Colonic mucosa (tissue), 4 donors: ENCODE measurements at regions not wholly inside any gene's neighbourhood (a gene's known extent, or its start where the extent isn't known, plus 50 kb on each side); places are given as distances from the start of the nearest gene placed in this dataset.

Experiments used
- DNase-seq: peaks from one replicate; pipeline ENCODE4 v3.0.0-alpha.2; 2020
- H3K27ac ChIP-seq: fragments of 200-600 bp; one replicate; pipeline ENCODE4 v1.8.0; 2021
- H3K27me3 ChIP-seq: fragments of 200-600 bp; one replicate; pipeline ENCODE4 v1.8.0; 2021
- H3K36me3 ChIP-seq: fragments of 200-600 bp; one replicate; pipeline ENCODE4 v1.8.0; 2021
- H3K4me1 ChIP-seq: fragments of 200-600 bp; one replicate; pipeline ENCODE4 v1.8.0; 2021; ENCODE audit warnings: mild to moderate bottlenecking
- H3K4me3 ChIP-seq: fragments of 200-600 bp; one replicate; pipeline ENCODE4 v1.8.0; 2021
- H3K9ac ChIP-seq, 2 donors: one replicate each; pipeline ENCODE4 v1.7.0; 2013; ENCODE audit warnings: control low read depth in 2 of 2, low read depth in 2 of 2, low read length in 2 of 2
- H3K9me3 ChIP-seq: fragments of 200-600 bp; one replicate; pipeline ENCODE4 v1.8.0; 2021
- intact Hi-C: fragments of 100-400 bp; cut with DNase I; formaldehyde crosslinking; loops from one replicate; pipeline ENCODE4 v1.14.1; 2022
- TF ChIP-seq, protein P1 (sequence below): fragments of 200-600 bp; IDR thresholded peaks from one replicate; pipeline ENCODE4 v1.8.0; 2022; ENCODE audit warnings: antibody characterized with exemption, mild to moderate bottlenecking
- donor health status: healthy.
- donor health status: DM: no; HTN: no; CAD: no.
- donor health status: DM: no; HTN: no; CAD: no.

DNA sequence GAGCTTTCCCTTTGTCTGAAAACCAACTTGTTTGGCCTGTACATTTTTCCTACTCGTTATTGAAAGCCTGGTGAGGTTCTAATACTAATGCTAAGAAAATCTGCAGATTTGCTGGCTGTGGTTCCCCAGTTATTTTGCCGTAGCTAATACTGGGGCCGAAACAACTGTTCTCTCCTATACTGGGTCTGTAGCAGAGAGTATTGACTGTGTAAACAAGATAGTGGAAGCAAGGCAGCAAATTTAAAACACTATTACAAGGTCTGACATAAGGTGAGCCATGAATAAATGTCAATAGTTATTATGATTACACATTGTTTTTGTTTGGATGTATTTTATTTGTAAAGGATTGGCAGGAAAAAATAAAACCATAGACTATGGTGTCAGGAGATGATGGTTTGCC, 1244.0 kb downstream of the AACS start:
- no peaks in the 10 kb centered on the region for H3K4me1 ChIP-seq
- no peaks in the 10 kb centered on the region for H3K36me3 ChIP-seq
- H3K9me3 ChIP-seq: no peaks in the 10 kb centered on the region
- H3K27ac ChIP-seq: no peak overlapping the region
- no peak overlapping the region for H3K4me3 ChIP-seq
- intact Hi-C loops: no loop called here
- H3K9ac ChIP-seq: no peak overlapping the region
- TF ChIP-seq, protein P1, sequence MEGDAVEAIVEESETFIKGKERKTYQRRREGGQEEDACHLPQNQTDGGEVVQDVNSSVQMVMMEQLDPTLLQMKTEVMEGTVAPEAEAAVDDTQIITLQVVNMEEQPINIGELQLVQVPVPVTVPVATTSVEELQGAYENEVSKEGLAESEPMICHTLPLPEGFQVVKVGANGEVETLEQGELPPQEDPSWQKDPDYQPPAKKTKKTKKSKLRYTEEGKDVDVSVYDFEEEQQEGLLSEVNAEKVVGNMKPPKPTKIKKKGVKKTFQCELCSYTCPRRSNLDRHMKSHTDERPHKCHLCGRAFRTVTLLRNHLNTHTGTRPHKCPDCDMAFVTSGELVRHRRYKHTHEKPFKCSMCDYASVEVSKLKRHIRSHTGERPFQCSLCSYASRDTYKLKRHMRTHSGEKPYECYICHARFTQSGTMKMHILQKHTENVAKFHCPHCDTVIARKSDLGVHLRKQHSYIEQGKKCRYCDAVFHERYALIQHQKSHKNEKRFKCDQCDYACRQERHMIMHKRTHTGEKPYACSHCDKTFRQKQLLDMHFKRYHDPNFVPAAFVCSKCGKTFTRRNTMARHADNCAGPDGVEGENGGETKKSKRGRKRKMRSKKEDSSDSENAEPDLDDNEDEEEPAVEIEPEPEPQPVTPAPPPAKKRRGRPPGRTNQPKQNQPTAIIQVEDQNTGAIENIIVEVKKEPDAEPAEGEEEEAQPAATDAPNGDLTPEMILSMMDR: no peak
- H3K27me3 ChIP-seq: no peaks in the 10 kb centered on the region
- no peak for DNase-seq

DNA sequence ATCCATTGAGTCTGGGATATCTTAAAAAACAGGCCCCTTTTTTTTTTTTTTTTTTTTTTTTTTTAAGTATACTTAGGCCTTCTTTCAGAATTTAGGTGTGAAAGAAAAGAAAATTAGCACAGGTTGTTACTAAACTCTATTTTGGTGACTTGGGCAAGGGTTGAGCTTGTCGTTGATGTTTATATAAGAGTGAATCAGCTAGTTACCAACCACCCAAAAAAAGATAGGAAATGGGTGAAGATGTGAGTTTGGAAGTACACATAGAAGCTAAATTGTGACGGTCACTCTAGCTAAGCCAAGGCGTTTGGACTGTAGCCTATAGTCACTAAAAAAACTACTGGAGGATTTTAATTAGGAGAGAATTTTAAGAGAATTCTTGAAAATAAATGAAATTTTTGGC, 1247.2 kb downstream of the AACS start:
- H3K27ac ChIP-seq: no peak overlapping the region
- TF ChIP-seq, protein P1: no peak
- H3K27me3 ChIP-seq: no peaks in the 10 kb centered on the region
- H3K9ac ChIP-seq: no peak overlapping the region
- DNase-seq: no peak
- no peaks in the 10 kb centered on the region for H3K9me3 ChIP-seq
- no peaks in the 10 kb centered on the region for H3K36me3 ChIP-seq
- no peaks in the 10 kb centered on the region for H3K4me1 ChIP-seq
- no peak overlapping the region for H3K4me3 ChIP-seq
- intact Hi-C loops: no loop called here

DNA sequence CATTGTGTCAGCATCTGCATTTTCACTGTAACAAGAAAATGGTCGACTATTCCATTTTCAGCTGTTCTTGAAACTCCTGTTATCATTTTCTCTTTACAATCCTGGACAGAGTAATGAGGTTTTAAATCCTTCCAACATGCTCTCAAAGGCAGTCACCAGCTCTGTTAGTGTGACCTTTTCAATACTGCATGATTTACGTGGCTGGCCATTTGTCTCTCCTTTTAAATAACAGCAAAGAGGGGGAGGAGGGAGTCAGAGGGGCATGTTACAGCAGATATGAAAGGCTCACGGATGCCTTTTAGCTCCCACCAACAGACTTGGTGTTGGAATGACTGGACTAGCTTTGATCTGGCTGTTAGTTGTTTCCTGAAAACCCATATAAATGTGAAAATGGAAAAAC, 1251.2 kb downstream of the AACS start:
- no peak overlapping the region for H3K27ac ChIP-seq
- H3K9ac ChIP-seq: no peak overlapping the region
- H3K9me3 ChIP-seq: no peaks in the 10 kb centered on the region
- intact Hi-C loops: no loop called here
- no peaks in the 10 kb centered on the region for H3K4me1 ChIP-seq
- H3K36me3 ChIP-seq: no peaks in the 10 kb centered on the region
- TF ChIP-seq, protein P1: no peak
- H3K4me3 ChIP-seq: no peak overlapping the region
- no peaks in the 10 kb centered on the region for H3K27me3 ChIP-seq
- no peak for DNase-seq

DNA sequence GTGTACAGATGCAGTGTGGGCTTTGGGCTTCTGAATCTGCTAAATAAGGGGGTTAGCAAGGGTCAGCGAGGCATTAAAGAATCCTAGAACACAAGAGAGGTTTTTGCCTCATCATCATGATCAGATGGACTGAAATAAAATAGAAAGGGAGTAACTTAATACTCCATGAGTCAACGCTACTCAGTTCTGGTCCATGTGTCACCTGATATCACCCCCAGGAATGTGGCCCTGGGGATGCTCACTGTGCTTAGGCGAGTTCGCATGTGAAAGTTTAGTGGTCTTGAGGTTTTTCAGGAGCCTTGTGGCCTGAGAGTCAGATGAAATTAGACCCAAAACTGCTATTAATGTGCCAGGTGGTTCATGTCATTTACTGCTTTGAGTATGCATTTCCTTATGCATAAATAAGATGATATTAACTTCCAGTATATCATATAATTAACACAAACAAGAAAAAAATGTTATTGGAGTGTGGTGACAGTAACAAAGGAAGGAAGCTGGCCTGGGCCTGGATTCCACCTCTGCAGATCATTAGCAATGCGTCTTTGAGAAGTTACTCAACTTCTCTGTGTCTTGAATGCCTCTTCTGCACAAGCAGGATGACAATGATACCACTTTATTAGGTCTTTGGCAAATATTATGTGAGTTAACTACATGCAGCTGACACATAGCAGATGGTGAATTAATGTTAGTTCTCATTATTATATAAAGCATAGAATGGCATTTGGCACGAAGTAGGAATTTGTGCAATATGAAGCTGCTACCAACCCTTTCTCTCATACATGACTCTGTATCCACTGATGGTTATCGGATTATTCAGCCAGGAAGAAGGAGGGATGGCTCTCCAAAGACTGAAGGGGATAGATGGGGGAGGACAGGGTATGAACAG, 1272.6 kb downstream of the AACS start:
- Histone ChIP-seq H3K4me1 (no peaks in the 10 kb centered on the region), H3K27ac (no peak overlapping the region), H3K4me3 (no peak overlapping the region), H3K9me3 (no peaks in the 10 kb centered on the region), H3K9ac (no peak overlapping the region), H3K27me3 (no peaks in the 10 kb centered on the region), H3K36me3 (no peaks in the 10 kb centered on the region)
- DNase-seq: no peak
- intact Hi-C loops: no loop called here
- TF ChIP-seq, protein P1: no peak

DNA sequence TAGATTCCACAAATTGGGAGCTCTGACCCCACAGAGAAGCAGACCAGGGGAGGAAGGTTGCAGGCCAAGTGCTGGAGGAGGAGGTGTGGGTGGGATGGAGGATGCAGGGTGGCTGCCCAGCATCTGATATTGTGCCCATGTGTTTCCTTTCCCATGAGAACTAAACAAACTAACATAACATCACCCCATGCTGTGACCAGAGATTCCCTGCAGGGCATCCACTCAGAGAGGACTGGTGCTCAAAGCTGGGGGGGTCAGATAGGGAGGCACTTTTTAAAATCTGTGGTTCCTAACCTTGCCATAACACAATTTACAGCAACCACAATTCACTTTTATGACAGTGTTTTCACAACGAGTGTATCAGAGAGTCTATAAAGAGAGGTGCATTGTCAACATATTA, 1277.6 kb downstream of the AACS start:
- DNase-seq: no peak
- Histone ChIP-seq H3K4me1 (no peaks in the 10 kb centered on the region), H3K9ac (no peak overlapping the region), H3K9me3 (no peaks in the 10 kb centered on the region), H3K4me3 (no peak overlapping the region), H3K27me3 (no peaks in the 10 kb centered on the region), H3K36me3 (no peaks in the 10 kb centered on the region), H3K27ac (no peak overlapping the region)
- TF ChIP-seq, protein P1: no peak
- intact Hi-C loops: no loop called here
